ENCODE measurements at regions not wholly inside any gene's neighbourhood (a gene's known extent, or its start where the extent isn't known, plus 50 kb on each side); places are given as distances from the start of the nearest gene placed in this dataset.

DNA sequence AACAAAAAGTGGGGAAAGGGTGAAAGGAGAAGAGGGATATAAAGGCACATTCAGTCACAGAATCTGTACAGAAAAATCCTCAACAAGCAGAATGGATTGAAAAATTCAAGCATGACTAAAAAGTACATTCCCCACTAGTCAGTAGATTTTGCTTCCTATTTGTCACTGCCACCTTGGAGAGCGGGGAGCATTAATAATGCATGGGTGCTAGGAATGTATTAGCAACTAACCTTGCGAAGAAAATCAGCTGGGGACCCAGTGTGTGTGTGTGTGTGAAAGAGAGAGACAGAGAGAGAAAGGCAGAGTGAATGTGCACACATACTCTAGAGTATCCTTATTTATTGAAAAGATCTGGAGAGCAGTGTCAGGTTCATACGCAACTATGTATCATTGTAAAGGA lies 968.7 kb upstream of the ZEB2 start:
- Histone ChIP-seq H3K4me2 (ENCODE audit: low read length) (no peak overlapping the region), H3K36me3 (ENCODE audit: control insufficient read depth in 1 of 2, insufficient read depth in 2 of 2, low read length in 2 of 2) (no peaks in the 10 kb centered on the region), H3K9me3 (ENCODE audit: control insufficient read depth in 1 of 2, insufficient read depth in 1 of 2, low read depth in 1 of 2, low read length in 2 of 2) (peaks cover 4 to 5% of the 10 kb centered on the region in 2 experiments; a peak in 1 of 4 replicates), H3K27me3 (ENCODE audit: insufficient read depth, low read length) (no peaks in the 10 kb centered on the region), H3K4me3 (replicated peaks in 1 of 2; ENCODE audit: low read depth in 1 of 2, low read length in 2 of 2) (no peak overlapping the region), H2AFZ (ENCODE audit: low read depth, low read length, poor library complexity, severe bottlenecking) (no peak overlapping the region), H3K9me2 (ENCODE audit: insufficient read depth) (no peaks in the 10 kb centered on the region), H3K27ac (ENCODE audit: low read depth, low read length) (no peak overlapping the region), H3K9ac (ENCODE audit: low read length) (no peak overlapping the region), H4K20me1 (ENCODE audit: insufficient read depth) (no peaks in the 10 kb centered on the region), H3K4me1 (ENCODE audit: control insufficient read depth in 1 of 2, insufficient read depth in 2 of 2, low read length in 2 of 2) (peaks cover 3 to 6% of the 10 kb centered on the region in 2 experiments; a peak in 3 of 4 replicates), H3K79me2 (ENCODE audit: insufficient read depth, low read length) (no peaks in the 10 kb centered on the region)
- ChIA-PET POLR2A (no interaction called here), RAD21 (ENCODE audit: low non-redundant PET in 1 of 2, low total read pairs in 2 of 2, uncharacterized antibody in 2 of 2, unreplicated experiment in 2 of 2) (no interaction called here), CTCF (no interaction called here)
- DNase-seq (ENCODE audit: low read depth, low spot score) (no peak), ATAC-seq (no peak)
- no TSS peak for BruUV-seq (replicated peaks)
- intact Hi-C loops (cut with micrococcal nuclease) = no loop called here
- TF ChIP-seq SP1 (IDR thresholded peaks at IDR 0.05; ENCODE audit: low read depth) (no peak), ZFX (IDR thresholded peaks at IDR 0.05) (no peak), POLR2A (IDR thresholded peaks at IDR 0.05; ENCODE audit: borderline replicate concordance, extremely low read depth, insufficient read depth, insufficient read length) (no peak), CBX3 (IDR thresholded peaks at IDR 0.05; ENCODE audit: low read depth) (no peak), JUND (IDR thresholded peaks at IDR 0.05) (no peak), TCF7L2 (IDR thresholded peaks at IDR 0.05; ENCODE audit: borderline replicate concordance, extremely low read depth, insufficient read depth, insufficient read length) (no peak), RAD21 (IDR thresholded peaks at IDR 0.05; ENCODE audit: low read depth) (no peak), SRF (IDR thresholded peaks at IDR 0.05; ENCODE audit: low read depth) (no peak), CEBPB (IDR thresholded peaks at IDR 0.05; ENCODE audit: low read depth) (no peak), EGR1 (IDR thresholded peaks at IDR 0.05; ENCODE audit: low read depth) (no peak), EZH2 (IDR thresholded peaks at IDR 0.05) (no peak), ZNF274 (IDR thresholded peaks at IDR 0.05; ENCODE audit: low read depth, low read length) (no peak), YY1 (IDR thresholded peaks at IDR 0.05; ENCODE audit: extremely low read depth, insufficient replicate concordance, low read depth, low read length) (no peak)
- TF ChIP-seq, protein P1, sequence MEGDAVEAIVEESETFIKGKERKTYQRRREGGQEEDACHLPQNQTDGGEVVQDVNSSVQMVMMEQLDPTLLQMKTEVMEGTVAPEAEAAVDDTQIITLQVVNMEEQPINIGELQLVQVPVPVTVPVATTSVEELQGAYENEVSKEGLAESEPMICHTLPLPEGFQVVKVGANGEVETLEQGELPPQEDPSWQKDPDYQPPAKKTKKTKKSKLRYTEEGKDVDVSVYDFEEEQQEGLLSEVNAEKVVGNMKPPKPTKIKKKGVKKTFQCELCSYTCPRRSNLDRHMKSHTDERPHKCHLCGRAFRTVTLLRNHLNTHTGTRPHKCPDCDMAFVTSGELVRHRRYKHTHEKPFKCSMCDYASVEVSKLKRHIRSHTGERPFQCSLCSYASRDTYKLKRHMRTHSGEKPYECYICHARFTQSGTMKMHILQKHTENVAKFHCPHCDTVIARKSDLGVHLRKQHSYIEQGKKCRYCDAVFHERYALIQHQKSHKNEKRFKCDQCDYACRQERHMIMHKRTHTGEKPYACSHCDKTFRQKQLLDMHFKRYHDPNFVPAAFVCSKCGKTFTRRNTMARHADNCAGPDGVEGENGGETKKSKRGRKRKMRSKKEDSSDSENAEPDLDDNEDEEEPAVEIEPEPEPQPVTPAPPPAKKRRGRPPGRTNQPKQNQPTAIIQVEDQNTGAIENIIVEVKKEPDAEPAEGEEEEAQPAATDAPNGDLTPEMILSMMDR (IDR thresholded peaks at IDR 0.05 in 2 of 3, conservative IDR thresholded peaks at IDR 0.05 in 1 of 3; ENCODE audit: borderline replicate concordance in 1 of 3, insufficient read depth in 1 of 3, low read depth in 2 of 3, low read length in 2 of 3) = no peak
- TF ChIP-seq, protein P2, sequence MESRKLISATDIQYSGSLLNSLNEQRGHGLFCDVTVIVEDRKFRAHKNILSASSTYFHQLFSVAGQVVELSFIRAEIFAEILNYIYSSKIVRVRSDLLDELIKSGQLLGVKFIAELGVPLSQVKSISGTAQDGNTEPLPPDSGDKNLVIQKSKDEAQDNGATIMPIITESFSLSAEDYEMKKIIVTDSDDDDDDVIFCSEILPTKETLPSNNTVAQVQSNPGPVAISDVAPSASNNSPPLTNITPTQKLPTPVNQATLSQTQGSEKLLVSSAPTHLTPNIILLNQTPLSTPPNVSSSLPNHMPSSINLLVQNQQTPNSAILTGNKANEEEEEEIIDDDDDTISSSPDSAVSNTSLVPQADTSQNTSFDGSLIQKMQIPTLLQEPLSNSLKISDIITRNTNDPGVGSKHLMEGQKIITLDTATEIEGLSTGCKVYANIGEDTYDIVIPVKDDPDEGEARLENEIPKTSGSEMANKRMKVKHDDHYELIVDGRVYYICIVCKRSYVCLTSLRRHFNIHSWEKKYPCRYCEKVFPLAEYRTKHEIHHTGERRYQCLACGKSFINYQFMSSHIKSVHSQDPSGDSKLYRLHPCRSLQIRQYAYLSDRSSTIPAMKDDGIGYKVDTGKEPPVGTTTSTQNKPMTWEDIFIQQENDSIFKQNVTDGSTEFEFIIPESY (IDR thresholded peaks at IDR 0.05; ENCODE audit: extremely low read depth, insufficient replicate concordance, low read length) = no peak
- TF ChIP-seq, protein P3, sequence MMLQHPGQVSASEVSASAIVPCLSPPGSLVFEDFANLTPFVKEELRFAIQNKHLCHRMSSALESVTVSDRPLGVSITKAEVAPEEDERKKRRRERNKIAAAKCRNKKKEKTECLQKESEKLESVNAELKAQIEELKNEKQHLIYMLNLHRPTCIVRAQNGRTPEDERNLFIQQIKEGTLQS (IDR thresholded peaks at IDR 0.05) = no peak
- TF ChIP-seq, protein P4, sequence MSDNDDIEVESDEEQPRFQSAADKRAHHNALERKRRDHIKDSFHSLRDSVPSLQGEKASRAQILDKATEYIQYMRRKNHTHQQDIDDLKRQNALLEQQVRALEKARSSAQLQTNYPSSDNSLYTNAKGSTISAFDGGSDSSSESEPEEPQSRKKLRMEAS (IDR thresholded peaks at IDR 0.05) = no peak
